ENCODE measurements at regions not wholly inside any gene's neighbourhood (a gene's known extent, or its start where the extent isn't known, plus 50 kb on each side); places are given as distances from the start of the nearest gene placed in this dataset.

GRCh38 chr1:221435504-221435904, 306.4 kb downstream of the DUSP10 start:
- in situ Hi-C loops (cut with HindIII; ENCODE audit: low sequenced_read_pairs) = no loop called here
- peak; percentile 79 for DNase-seq (ENCODE audit: low read depth, low spot score)
- TF ChIP-seq CTCF (IDR thresholded peaks at IDR 0.05; ENCODE audit: low read depth, low read length) = peak; percentile 89

GRCh38 chr1:221437171-221437570, 304.7 kb downstream of the DUSP10 start:
- no peak for TF ChIP-seq CTCF (IDR thresholded peaks at IDR 0.05; ENCODE audit: low read depth, low read length)
- in situ Hi-C loops (cut with HindIII; ENCODE audit: low sequenced_read_pairs) = no loop called here
- no peak for DNase-seq (ENCODE audit: low read depth, low spot score)
- H3K4me3 ChIP-seq (ENCODE audit: low read depth, low read length) = no peak overlapping the region

More at GRCh38 chr1:221435504-221435904, 306.4 kb downstream of the DUSP10 start:
- no peak overlapping the region for H3K4me3 ChIP-seq (ENCODE audit: low read depth, low read length)

GRCh38 chr1:221437926-221438325, 304.0 kb downstream of the DUSP10 start:
- in situ Hi-C loops (cut with HindIII; ENCODE audit: low sequenced_read_pairs) = no loop called here
- DNase-seq (ENCODE audit: low read depth, low spot score) = peak; percentile 60
- TF ChIP-seq CTCF (IDR thresholded peaks at IDR 0.05; ENCODE audit: low read depth, low read length) = no peak
- H3K4me3 ChIP-seq (ENCODE audit: low read depth, low read length) = no peak overlapping the region

GRCh38 chr1:221439008-221439746, 302.7 kb downstream of the DUSP10 start:
- TF ChIP-seq CTCF (IDR thresholded peaks at IDR 0.05; ENCODE audit: low read depth, low read length) = no peak
- in situ Hi-C loops (cut with HindIII; ENCODE audit: low sequenced_read_pairs) = no loop called here
- peak; percentile 78 for DNase-seq (ENCODE audit: low read depth, low spot score)
- H3K4me3 ChIP-seq (ENCODE audit: low read depth, low read length) = no peak overlapping the region

GRCh38 chr1:221439747-221440501, 302.0 kb downstream of the DUSP10 start:
- peak; percentile 94 for DNase-seq (ENCODE audit: low read depth, low spot score)
- no peak for TF ChIP-seq CTCF (IDR thresholded peaks at IDR 0.05; ENCODE audit: low read depth, low read length)
- in situ Hi-C loops (cut with HindIII; ENCODE audit: low sequenced_read_pairs) = no loop called here
- H3K4me3 ChIP-seq (ENCODE audit: low read depth, low read length) = no peak overlapping the region

- H3K4me3 ChIP-seq (ENCODE audit: low read depth, low read length) = no peak overlapping the region
- TF ChIP-seq CTCF (IDR thresholded peaks at IDR 0.05; ENCODE audit: low read depth, low read length) = no peak
- in situ Hi-C loops (cut with HindIII; ENCODE audit: low sequenced_read_pairs) = no loop called here
- peak; percentile 41 for DNase-seq (ENCODE audit: low read depth, low spot score)
Measured at GRCh38 chr1:221440658-221441057, 301.2 kb downstream of the DUSP10 start.

Data from astrocyte of the spinal cord (primary cell).